HG03442 (cell line): ENCODE measurements at regions not wholly inside any gene's neighbourhood (a gene's known extent, or its start where the extent isn't known, plus 50 kb on each side); places are given as distances from the start of the nearest gene placed in this dataset.
"Not testable (repeated sequence)": the region's sequence is repeated elsewhere in the genome, so short reads cannot be mapped to it uniquely, and the experiment has no call there.

Experiments
- ATAC-seq: cut with Tn5 transposase; IDR thresholded peaks from one replicate; pipeline ENCODE4 v1.9.1; 2021; ENCODE audit warnings: mild to moderate bottlenecking, moderate library complexity; ENCODE audit not compliant: unreplicated experiment

DNA sequence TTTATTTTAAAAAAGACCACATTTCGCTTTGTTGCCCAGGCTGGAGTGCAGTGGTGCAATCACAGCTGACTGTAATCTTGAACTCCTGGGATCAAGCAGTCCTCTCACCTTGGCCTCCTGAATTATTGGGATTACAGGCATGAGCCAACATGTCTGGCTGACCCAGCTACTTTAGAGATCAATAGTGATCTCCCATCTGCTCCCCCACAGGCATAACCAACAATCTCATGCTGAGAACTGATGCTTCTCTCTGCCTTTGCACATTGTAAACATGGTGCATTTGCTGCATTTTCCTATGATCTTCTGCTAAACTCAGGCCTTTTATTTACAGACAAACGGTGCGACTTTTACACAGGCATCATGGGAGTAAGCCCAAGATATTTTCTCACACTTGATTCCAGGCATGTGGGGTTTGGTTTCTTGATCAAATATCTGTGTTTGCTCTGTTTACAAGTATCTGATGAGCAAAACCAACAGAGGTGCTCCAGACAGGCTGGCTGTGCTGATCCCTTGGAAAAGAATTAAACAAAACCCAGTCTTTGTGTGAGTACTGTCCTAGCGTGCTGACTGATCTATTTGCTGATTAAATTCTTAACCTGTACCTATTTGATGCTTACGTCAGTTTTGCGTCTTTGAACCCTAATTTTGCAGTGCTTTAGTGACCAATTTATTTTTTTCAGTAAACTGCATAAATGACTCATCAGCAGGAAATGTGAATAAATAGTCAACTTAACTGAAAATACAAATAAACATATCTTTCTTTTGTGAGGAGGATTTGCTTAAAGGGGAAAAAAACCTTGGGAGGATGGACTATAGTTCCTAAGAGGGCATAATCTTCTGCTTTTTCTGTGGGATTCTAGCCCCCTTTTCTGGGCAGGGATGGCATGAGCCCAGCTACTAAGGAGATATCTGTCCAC is 191.7 kb upstream of the NR3C1 start:
- no peak for ATAC-seq

DNA sequence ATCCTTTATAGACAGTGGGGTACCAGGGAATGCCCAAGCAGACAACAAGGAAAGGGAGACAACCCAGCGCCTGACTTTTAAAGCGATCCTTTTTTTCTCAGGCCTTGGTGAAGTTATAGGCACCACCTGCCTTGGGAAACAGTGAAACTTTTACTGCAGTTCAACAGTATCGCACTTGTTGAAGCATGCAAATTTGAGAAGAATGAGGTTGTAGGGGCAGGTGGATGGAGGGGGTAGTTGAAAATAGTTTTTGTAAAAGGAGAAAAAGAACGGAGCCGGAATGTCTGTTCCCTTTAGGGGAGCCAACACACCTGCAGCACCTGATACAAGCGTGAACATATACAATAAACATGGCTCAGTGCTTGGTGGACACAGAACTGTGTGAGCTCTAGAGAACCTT is 190.2 kb upstream of the NR3C1 start:
- no peak for ATAC-seq

- peak; percentile 83 for ATAC-seq
These were observed 189.2 kb upstream of the NR3C1 start for GRCh38 chr5:143592648-143593047.

- ATAC-seq, result no peak
These were observed 185.6 kb upstream of the NR3C1 start for GRCh38 chr5:143588933-143589662.

DNA sequence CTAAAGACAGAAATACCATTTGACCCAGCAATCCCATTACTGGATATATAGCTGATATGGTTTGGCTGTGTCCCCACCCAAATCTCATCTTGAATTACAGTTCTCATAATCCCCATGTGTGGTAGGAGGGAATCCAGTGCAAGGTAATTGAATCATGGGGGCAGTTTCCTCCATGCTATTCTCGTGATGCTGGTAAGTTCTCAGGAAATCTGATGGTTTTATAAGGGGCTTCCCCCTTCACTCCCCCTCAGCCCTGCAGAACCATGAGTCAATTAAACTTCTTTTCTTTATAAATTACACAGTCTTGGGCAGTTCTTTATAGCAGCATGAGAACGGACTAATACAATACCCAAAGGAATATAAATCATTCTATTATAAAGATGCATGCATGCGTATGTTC is 184.6 kb upstream of the NR3C1 start:
- ATAC-seq, result not testable (repeated sequence)

DNA sequence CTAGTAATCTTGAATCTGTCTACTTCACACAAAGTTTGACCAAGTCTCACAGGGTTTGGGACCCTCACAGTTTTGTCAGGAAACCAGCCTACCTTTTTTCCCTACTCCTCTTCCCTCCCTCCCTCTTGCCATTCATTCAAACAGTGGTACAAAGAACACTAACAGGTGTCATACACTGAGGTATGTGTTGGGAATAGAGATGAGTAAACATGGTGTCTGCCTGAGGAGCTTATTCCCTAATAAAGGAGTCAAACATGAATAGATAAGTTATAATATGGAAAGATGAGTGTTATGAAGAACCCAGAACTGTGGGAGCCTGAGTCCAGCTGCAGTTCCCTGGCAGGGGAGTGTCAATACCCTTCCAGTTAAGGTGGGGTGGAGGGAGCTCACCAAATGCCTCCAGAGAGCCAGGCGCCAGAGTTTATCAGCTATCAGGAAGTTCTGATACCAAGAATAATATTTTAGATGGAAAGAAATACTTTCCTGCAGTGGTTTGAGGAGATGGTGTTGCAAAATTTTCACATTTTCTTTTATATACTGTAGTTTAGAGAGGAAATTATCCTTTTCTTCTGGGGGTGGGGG is 183.4 kb upstream of the NR3C1 start:
- no peak for ATAC-seq

DNA sequence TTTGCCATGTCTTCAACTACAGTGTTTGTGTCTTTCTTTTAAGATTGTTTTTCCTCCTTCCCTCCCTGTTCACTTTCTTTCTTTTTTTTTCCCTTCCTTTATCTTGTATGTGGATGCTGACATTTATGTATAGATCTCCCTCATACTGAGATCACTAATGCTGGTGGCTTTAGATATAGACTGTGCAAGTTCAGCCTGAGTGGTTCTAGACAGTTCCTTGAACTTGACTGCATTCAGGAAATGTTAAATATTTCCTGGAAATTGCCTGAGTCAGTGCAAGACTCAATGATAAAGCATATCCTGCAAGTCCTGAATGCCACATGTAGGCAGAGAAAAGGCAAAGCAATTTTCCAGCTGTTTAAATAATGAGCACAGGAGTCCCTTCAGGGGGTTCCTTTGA is 182.5 kb upstream of the NR3C1 start:
- ATAC-seq, result no peak

GRCh38 chr5:143583409-143583808 is 179.9 kb upstream of the NR3C1 start:
- peak; percentile 63 for ATAC-seq

DNA sequence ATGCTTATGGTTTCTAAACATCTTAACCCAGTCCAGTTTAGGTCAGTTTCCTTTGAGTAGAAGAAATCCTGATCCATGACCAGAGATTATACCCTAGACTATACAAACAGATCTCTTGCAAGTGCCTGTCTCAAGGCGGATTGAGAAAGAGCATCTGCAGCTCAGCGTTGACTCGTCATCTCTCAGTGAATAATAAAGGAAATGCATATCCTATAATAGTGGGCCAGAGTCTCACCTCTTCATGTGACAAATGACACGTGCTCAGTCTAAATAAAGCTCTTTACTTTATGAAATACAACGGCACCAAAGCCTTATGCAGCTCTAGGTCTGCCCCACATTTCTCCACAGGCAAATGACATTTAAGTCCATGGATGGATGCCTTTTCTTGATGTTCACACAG is 179.4 kb upstream of the NR3C1 start:
- ATAC-seq, result no peak

DNA sequence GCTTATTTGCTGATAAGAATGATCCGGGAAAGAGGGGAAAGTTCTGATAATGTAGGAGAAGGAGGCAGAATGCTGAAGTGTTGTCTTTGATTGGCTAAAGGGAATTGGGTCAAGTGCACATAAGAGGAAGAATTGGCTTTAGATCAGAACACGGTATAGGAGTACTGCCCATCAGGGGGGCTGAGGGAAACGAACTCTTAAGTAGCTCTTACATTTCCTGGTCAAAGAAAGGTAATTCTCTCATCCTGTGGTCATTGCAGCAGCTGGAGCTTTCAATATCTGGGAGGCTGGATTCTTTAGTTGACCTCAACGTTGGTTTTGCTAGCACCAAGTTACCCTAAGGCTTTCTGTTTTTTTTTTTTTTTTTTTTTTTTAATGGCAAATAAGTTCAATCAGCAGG is 178.7 kb upstream of the NR3C1 start:
- ATAC-seq, result no peak

DNA sequence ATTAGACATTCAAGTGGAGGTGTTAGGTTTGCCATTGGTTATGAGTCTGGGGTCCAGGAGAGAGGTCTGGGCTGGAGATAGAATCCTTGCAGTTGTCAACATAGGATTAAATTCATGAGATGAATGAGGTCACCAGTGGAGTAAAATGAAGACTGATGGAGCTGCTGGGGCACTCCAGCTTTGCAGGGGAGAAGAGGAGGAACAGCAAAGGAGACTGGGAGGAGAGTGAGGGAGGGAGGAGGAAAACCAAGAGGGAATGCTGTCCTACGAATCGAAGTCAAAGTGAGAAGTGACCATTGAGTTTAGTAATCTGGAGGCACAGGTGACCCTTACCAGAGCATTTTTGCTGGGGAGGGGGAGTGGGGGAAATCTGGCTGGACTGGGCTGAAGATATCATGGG is 178.2 kb upstream of the NR3C1 start:
- no peak for ATAC-seq

DNA sequence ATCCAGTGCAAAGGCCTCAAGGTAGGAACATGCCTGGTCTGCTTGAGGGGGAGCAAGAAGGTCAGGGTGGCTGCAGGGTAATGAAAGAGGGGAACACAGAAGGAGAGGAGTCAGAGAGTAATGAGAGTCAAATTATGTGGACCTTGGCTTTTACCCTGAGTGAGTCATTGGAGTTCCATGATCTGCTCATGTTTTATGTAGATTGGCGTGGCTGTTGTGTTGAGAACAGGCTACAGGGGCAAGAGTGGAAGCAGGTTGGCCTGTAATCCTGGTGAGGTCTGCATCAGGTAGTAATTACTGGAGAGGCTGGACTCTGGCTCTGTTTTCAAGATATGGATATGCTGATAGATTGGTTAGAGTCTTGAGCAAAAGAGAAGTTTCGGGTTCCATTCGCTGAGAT is 177.7 kb upstream of the NR3C1 start:
- no peak for ATAC-seq

DNA sequence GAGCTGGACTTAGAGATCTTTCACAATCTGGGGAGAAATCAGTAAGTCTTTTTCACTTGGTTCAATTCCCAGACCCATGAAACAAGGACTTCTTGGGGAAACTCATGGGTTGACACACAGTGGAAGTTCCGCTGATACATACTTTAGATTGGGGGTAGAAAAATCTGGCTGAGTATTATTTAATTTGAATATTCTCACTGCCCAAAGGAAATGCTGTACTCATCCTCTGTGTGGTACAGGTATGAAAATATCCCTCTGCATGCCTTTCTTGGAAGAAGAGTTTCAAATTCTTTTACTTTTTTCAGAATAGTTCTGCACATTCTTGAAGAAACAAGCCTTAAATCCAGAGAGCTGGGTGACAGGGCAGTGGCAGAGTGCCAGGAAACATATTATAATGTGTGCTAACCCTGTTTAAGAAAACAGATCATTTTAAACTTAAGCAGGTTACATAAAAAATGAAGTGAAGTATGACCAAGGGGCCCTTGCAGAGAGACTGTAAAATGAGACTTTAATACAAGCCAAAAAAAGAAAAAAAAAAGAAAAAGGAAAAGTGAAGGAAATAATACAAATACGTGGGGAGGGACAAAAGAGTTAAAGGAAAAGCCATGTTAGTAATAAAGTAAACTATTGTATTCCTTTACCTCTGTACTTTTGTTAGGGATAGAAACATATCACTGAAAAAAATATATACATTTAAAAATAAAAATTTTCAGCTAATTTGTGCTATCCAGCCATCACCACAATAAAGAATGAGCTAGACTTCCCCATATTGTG is 173.4 kb upstream of the NR3C1 start:
- ATAC-seq, result no peak

GRCh38 chr5:143575286-143575685 is 171.8 kb upstream of the NR3C1 start:
- no peak for ATAC-seq

- peak; percentile 7 for ATAC-seq
These were observed 170.8 kb upstream of the NR3C1 start for GRCh38 chr5:143574236-143574635.

- ATAC-seq, result peak; percentile 60
These were observed 170.2 kb upstream of the NR3C1 start for GRCh38 chr5:143573568-143574170.

DNA sequence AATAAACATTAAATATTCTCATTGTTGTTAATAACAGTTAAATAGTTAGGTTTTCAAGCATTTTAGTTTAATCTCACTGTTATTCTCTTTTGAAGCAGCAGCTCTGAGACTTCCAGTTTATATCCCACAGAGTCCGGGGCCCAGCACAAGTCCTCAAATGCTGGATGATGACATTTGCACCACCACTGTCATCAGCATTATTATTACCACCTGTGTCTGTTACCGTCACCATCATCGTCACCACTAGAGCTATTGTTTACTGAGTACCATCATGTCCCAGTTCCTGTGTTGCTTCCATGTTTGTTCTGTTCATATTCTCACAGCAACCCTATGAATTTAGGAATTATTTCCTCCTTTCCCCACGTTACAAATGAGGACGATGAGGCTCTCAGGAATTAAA is 169.2 kb upstream of the NR3C1 start:
- ATAC-seq, result no peak

GRCh38 chr5:143571642-143572624 is 168.4 kb upstream of the NR3C1 start:
- ATAC-seq, result no peak

GRCh38 chr5:143570989-143571388 is 167.5 kb upstream of the NR3C1 start:
- no peak for ATAC-seq
